HUES64 (cell line): ENCODE measurements at regions not wholly inside any gene's neighbourhood (a gene's known extent, or its start where the extent isn't known, plus 50 kb on each side); places are given as distances from the start of the nearest gene placed in this dataset.

ENCODE experiments used
- H3K27ac ChIP-seq: 2 replicates; pipeline ENCODE4 v1.7.0; 2013; ENCODE audit warnings: low read depth, low read length, inconsistent platforms
- H3K27me3 ChIP-seq: 2 replicates; pipeline ENCODE4 v1.6.1; 2013; ENCODE audit warnings: mild to moderate bottlenecking, low read length; ENCODE audit not compliant: insufficient read depth
- H3K36me3 ChIP-seq: 2 replicates; pipeline ENCODE4 v1.6.1; 2013; ENCODE audit warnings: mild to moderate bottlenecking, low read length; ENCODE audit not compliant: insufficient read depth
- H3K4me1 ChIP-seq: 2 replicates; pipeline ENCODE4 v1.6.1; 2013; ENCODE audit warnings: mild to moderate bottlenecking, low read length, moderate library complexity; ENCODE audit not compliant: insufficient read depth
- H3K4me3 ChIP-seq: 2 replicates; pipeline ENCODE4 v1.5.1; 2013; ENCODE audit warnings: mild to moderate bottlenecking, low read length, moderate library complexity
- H3K9ac ChIP-seq: 2 replicates; pipeline ENCODE4 v1.6.1; 2013; ENCODE audit warnings: mild to moderate bottlenecking, low read depth, low read length
- H3K9me3 ChIP-seq: 2 replicates; pipeline ENCODE4 v1.6.1; 2013; ENCODE audit warnings: low read depth, low read length; ENCODE audit not compliant: insufficient read depth
- WGBS: fragments of 150-250, 120-280 bp; methylation state at CpG from one replicate; pipeline ENCODE4 v1.1.7; 2013; ENCODE audit warnings: missing lambda C conversion rate; 5-methylcytosine and 5-hydroxymethylcytosine counted together

DNA sequence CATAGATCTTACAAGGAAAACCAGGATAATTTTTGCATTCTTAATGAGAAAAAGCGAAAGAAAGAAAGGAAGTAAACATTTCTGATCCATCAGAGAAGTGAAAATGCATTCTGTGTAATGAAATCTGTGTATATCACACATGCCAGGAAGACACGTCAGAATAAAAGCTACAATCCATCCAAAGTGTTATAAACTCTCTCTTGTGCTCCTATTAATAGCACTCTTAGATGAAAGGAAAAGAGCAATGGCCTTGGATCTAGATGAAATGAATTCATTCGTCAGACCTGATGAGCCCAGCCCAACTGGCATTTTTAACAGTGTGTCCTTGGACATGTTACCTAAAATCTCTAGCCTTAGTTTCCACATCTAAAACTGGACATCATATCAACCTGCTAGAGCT lies 885.5 kb downstream of the CDH11 start:
- H3K27me3 ChIP-seq: no peaks in the 10 kb centered on the region
- no peak overlapping the region for H3K9ac ChIP-seq
- H3K4me3 ChIP-seq: no peak overlapping the region
- WGBS: 100% methylated on average over 2 of the region's 3 CpGs
- no peak overlapping the region for H3K27ac ChIP-seq
- H3K4me1 ChIP-seq: no peaks in the 10 kb centered on the region
- H3K9me3 ChIP-seq: no peaks in the 10 kb centered on the region
- H3K36me3 ChIP-seq: no peaks in the 10 kb centered on the region

DNA sequence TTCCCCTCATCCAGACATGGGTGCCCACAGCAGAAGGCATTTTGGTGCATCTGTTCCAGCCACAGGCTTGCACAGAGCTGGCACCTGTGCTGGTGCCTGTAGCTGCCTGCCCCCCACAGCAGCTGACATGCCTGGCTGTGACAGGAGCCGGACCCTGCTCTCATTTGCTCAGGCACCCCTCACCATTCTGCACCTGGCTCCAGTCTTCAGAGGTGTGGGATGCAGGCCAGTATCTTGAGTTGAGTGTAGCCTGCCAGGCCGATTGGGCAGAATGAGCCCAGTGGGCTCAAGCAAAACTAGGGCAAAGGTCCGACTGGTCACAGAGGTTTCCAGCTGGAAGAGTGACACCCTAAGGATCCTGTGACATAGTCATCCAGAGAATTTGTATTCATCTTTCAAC lies 887.7 kb downstream of the CDH11 start:
- WGBS: 91% methylated on average over 3 of the region's 3 CpGs
- H3K4me1 ChIP-seq: no peaks in the 10 kb centered on the region
- no peak overlapping the region for H3K27ac ChIP-seq
- H3K4me3 ChIP-seq: no peak overlapping the region
- no peaks in the 10 kb centered on the region for H3K27me3 ChIP-seq
- H3K36me3 ChIP-seq: no peaks in the 10 kb centered on the region
- H3K9ac ChIP-seq: no peak overlapping the region
- no peaks in the 10 kb centered on the region for H3K9me3 ChIP-seq

DNA sequence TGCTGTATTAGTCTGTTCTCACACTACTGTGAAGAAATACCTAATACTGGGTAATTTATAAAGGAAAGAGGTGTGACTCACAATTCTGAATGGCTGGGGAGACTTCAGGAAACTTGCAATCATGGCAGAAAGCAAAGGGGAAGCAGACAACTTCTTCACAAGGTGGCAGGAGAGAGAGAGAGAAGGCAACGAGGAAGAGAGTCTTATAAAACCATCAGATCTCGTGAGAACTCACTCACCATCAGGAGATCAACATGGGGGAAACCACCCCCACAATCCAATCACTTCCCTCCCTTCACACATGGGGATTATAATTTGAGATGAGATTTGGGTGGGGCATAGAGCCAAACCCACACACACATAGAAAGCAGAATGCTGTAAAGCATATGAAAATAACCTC lies 896.2 kb downstream of the CDH11 start:
- Histone ChIP-seq H3K9me3 (no peaks in the 10 kb centered on the region), H3K27ac (no peak overlapping the region), H3K27me3 (no peaks in the 10 kb centered on the region), H3K4me3 (no peak overlapping the region), H3K4me1 (no peaks in the 10 kb centered on the region), H3K36me3 (no peaks in the 10 kb centered on the region), H3K9ac (no peak overlapping the region)
- no CpG with 5 or more reads among the region's 2 CpGs for WGBS

DNA sequence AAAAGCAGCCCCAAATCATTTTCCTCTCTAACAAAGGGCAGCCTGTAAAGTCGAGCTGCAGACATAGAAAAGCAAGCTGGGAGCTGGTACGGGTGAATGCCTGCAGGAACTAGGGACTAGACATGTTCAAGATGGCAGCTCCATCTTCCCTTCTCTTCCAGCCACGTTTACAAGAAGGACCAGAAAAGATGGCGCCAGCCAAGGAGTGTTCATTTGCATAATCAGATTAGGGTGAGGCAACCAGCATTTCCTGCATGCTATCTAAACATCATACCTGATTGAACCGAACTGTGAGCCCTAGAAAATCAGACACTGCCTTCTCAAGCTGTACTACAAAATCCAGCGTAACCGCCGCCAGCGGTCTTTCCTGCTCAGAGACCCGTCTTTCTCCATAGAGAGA lies 896.8 kb downstream of the CDH11 start:
- no peaks in the 10 kb centered on the region for H3K4me1 ChIP-seq
- no peak overlapping the region for H3K27ac ChIP-seq
- 79% methylated on average over 10 of the region's 10 CpGs for WGBS
- H3K9me3 ChIP-seq: no peaks in the 10 kb centered on the region
- H3K9ac ChIP-seq: no peak overlapping the region
- no peaks in the 10 kb centered on the region for H3K36me3 ChIP-seq
- no peak overlapping the region for H3K4me3 ChIP-seq
- H3K27me3 ChIP-seq: no peaks in the 10 kb centered on the region

DNA sequence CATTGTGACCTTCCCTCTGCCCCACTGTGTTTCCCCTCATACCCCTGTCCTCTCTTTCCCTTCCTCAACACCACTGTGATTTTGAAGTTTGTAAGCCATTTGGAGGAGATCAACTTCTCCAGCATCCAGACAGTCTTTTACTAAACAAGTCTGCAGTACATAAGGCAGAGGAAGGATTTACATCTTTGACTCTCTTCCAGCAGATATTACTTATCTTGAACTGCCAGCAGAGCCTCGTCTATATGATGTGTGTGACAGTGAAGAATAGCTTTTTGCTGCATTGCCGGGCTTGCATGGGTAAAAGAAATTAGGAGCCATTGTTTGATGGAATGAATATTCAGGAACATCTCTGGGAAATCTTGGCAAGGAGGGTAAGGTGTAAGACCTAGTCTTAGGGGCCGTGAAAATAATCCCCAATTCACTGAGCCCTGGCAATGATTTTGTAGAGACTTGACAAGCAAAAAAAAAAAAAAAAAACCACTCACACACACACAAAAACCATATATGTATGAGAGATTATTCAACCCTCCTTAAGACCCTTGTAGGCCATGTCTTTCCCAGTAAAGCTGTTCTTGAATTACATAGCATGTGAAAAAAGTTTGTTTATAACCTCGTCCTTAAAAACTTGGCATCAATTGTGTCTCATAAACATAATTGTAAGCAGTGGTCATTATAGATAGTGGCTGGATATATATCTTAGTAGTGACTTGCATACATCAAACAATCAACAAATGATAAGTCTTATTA lies 903.9 kb downstream of the CDH11 start:
- Histone ChIP-seq H3K4me1 (no peaks in the 10 kb centered on the region), H3K4me3 (no peak overlapping the region), H3K9me3 (no peaks in the 10 kb centered on the region), H3K27ac (no peak overlapping the region), H3K36me3 (no peaks in the 10 kb centered on the region), H3K27me3 (no peaks in the 10 kb centered on the region), H3K9ac (no peak overlapping the region)
- 75% methylated on average over 3 of the region's 4 CpGs for WGBS

DNA sequence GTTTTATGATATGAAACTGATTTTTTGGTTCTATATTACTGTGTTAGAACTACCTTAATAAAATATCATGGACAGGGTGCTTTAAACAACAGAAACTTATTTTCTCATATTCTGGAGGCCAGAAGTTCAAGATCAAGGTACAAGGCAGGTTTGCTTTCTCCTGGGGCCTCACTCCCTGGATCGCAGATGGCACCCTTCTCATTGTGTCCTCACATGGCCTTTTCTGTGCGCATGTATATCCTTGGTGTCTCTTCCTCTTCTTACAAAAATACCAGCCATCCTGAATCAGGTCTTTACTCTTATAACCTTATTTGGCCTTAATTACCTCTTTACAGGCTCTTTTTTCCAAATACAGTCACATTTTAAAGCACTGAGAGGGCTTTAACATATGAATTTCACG lies 906.1 kb downstream of the CDH11 start:
- no peaks in the 10 kb centered on the region for H3K9me3 ChIP-seq
- no peak overlapping the region for H3K27ac ChIP-seq
- H3K4me1 ChIP-seq: no peaks in the 10 kb centered on the region
- 92% methylated on average over 3 of the region's 3 CpGs for WGBS
- no peak overlapping the region for H3K9ac ChIP-seq
- no peaks in the 10 kb centered on the region for H3K36me3 ChIP-seq
- no peak overlapping the region for H3K4me3 ChIP-seq
- no peaks in the 10 kb centered on the region for H3K27me3 ChIP-seq

DNA sequence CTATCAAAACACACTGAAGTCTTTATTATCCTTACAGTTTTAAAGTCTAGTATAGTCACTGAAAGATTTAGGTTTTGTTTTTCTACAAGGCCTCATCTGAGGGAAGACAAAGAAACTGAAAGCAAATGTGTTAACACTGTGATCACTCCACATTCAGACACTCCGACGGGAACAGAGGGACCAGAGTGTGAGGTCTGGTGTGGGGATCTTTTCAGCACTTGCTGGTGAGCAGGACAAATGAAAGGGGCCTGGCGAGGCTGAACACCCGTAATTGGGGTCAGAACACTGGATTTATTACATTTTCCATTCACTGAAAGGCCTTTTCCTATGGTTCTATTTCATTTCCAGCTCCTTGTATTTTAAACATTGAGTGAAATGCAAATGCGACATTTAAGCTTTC lies 910.5 kb downstream of the CDH11 start:
- H3K4me1 ChIP-seq: no peaks in the 10 kb centered on the region
- H3K9ac ChIP-seq: no peak overlapping the region
- no peak overlapping the region for H3K27ac ChIP-seq
- no peaks in the 10 kb centered on the region for H3K36me3 ChIP-seq
- H3K9me3 ChIP-seq: no peaks in the 10 kb centered on the region
- H3K27me3 ChIP-seq: no peaks in the 10 kb centered on the region
- 94% methylated on average over 5 of the region's 5 CpGs for WGBS
- no peak overlapping the region for H3K4me3 ChIP-seq

DNA sequence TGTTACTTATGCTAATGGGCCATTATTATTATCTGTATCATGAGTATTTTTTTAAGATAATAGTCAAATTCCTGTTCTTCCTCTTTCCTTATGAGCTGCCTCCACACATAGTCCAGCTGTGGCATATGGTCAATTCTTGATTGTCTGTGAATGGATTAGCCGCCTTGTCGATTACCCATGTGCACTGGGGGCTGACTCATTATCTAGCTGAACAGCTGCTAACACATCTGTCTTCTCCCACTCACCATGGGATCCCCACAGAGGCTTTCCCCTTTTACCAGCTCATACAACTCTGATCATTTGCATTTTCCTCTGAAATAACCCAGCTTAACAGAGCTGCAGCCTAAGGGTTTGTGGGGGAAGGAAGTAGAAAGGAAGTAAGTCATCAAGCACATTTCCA lies 915.0 kb downstream of the CDH11 start:
- Histone ChIP-seq H3K36me3 (no peaks in the 10 kb centered on the region), H3K9me3 (no peaks in the 10 kb centered on the region), H3K4me1 (no peaks in the 10 kb centered on the region), H3K27ac (no peak overlapping the region), H3K9ac (no peak overlapping the region), H3K4me3 (no peak overlapping the region), H3K27me3 (no peaks in the 10 kb centered on the region)
- 100% methylated on average over 2 of the region's 2 CpGs for WGBS

DNA sequence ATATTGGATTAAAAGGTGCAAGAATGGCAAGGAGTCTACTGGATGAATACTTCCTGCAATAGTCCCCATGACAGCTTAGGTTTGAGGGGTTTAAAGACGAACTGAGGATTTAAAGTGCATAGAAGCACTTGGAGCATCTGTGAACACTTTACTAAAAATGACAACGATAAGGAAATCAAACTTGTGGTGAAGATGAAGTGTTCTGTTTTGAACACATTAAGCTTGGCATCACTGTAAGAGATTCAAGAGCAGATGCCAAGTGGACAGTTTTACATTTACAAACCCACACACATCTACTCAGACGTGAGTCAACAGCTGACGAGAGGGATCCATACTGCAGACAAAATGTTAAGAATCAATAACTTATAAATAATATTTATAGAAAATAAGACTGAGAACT lies 918.7 kb downstream of the CDH11 start:
- Histone ChIP-seq H3K9ac (no peak overlapping the region), H3K4me3 (no peak overlapping the region), H3K4me1 (no peaks in the 10 kb centered on the region), H3K27me3 (no peaks in the 10 kb centered on the region), H3K36me3 (no peaks in the 10 kb centered on the region), H3K9me3 (no peaks in the 10 kb centered on the region), H3K27ac (no peak overlapping the region)
- 92% methylated on average over 3 of the region's 4 CpGs for WGBS

DNA sequence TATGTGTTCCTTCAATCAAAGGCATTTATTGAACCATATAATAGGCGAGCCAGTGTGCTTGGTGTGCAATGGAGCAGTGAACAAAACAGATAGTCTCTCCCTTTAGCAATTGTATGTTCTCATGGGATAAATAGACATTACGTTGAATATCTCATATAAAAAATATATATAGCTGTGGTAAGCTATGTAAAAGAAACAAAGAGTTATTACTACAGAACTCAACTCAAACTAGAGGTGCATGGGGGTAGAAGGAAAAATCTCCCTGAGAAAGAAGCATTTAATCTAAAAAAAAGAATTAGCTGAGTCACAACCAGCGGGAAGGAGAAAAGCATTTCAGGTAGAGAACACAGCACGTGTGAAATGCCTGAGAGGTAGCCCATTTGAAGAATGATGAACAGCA lies 919.3 kb downstream of the CDH11 start:
- no peaks in the 10 kb centered on the region for H3K36me3 ChIP-seq
- no peaks in the 10 kb centered on the region for H3K4me1 ChIP-seq
- H3K4me3 ChIP-seq: no peak overlapping the region
- WGBS: 54% methylated on average over 2 of the region's 4 CpGs
- H3K9ac ChIP-seq: no peak overlapping the region
- no peak overlapping the region for H3K27ac ChIP-seq
- no peaks in the 10 kb centered on the region for H3K27me3 ChIP-seq
- no peaks in the 10 kb centered on the region for H3K9me3 ChIP-seq

DNA sequence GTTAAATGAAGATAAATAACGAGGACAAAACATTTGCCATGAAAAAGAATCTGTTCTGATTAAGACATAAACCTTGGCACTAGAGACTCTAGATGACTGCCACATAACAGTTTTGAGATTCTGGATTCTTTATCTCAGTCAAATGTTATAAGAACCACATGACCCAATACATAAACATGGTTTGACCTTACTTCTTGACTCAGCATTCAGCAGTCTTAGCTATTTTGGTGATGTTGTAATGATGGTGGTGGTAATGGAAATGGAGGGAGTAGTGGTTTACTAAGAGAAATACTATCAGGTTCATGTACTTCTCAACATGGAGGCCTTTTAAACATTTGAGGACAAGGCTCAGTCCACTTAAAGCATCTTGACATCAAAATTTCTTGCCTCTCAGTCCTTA lies 925.4 kb downstream of the CDH11 start:
- Histone ChIP-seq H3K27me3 (no peaks in the 10 kb centered on the region), H3K36me3 (no peaks in the 10 kb centered on the region), H3K4me1 (no peaks in the 10 kb centered on the region), H3K27ac (no peak overlapping the region), H3K4me3 (no peak overlapping the region), H3K9ac (no peak overlapping the region), H3K9me3 (no peaks in the 10 kb centered on the region)
- 94% methylated on average over 1 of the region's 1 CpG for WGBS

DNA sequence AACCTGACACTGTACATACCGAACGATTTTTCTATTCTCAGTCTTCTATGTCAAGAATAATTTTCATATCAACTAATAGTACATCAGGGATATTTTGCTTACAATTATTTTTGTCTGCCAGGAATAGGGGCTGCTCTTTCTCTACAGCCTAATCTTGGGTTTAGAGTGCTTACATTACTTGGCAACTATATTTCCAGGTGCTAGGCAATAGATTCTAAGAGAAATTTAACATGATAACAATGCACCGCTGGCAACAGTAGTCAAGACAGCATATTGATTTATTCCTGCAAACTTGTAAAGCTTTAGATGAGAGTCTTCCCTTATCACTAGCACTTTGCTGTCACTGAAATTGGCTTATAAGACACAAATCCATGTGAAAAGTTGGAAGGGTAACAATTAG lies 935.9 kb downstream of the CDH11 start:
- H3K4me3 ChIP-seq: no peak overlapping the region
- no peaks in the 10 kb centered on the region for H3K4me1 ChIP-seq
- 93% methylated on average over 3 of the region's 3 CpGs for WGBS
- no peaks in the 10 kb centered on the region for H3K36me3 ChIP-seq
- no peaks in the 10 kb centered on the region for H3K9me3 ChIP-seq
- H3K9ac ChIP-seq: no peak overlapping the region
- no peaks in the 10 kb centered on the region for H3K27me3 ChIP-seq
- H3K27ac ChIP-seq: no peak overlapping the region
